ENCODE measurements at regions not wholly inside any gene's neighbourhood (a gene's known extent, or its start where the extent isn't known, plus 50 kb on each side); places are given as distances from the start of the nearest gene placed in this dataset.

DNA sequence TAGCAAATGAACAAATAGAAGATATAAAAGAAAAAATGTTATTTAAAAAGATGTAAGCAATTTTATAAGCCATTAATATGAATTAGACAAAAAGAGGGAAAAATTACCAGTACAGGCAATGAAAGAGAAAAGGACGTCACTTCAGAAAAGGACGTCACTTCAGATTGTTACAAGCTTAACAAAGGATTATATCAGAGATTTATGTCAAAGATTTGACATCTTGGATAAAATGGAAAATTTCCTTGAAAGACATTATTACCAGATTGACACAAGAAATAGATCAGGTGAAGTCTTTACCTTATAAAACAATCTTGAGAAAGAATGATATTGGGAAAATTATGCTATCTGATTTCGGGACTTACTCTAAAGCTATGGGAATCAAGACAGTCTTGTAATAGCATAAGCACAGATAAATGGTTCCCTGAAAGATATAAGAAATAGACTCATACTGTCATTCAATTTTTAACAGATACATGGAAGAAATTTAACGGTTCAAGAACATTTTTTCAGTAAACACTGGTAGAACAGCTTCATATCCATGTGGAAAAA, 625.4 kb upstream of the EDIL3 start (continued):
- TF ChIP-seq, protein P1, sequence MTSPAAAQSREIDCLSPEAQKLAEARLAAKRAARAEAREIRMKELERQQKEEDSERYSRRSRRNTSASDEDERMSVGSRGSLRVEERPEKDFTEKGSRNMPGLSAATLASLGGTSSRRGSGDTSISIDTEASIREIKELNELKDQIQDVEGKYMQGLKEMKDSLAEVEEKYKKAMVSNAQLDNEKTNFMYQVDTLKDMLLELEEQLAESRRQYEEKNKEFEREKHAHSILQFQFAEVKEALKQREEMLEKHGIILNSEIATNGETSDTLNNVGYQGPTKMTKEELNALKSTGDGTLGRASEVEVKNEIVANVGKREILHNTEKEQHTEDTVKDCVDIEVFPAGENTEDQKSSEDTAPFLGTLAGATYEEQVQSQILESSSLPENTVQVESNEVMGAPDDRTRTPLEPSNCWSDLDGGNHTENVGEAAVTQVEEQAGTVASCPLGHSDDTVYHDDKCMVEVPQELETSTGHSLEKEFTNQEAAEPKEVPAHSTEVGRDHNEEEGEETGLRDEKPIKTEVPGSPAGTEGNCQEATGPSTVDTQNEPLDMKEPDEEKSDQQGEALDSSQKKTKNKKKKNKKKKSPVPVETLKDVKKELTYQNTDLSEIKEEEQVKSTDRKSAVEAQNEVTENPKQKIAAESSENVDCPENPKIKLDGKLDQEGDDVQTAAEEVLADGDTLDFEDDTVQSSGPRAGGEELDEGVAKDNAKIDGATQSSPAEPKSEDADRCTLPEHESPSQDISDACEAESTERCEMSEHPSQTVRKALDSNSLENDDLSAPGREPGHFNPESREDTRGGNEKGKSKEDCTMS (CRISPR knock-in tag; conservative IDR thresholded peaks at IDR 0.05) = no peak
- no peak for TF ChIP-seq KDM5A (IDR thresholded peaks at IDR 0.05; ENCODE audit: borderline replicate concordance, low read length)

DNA sequence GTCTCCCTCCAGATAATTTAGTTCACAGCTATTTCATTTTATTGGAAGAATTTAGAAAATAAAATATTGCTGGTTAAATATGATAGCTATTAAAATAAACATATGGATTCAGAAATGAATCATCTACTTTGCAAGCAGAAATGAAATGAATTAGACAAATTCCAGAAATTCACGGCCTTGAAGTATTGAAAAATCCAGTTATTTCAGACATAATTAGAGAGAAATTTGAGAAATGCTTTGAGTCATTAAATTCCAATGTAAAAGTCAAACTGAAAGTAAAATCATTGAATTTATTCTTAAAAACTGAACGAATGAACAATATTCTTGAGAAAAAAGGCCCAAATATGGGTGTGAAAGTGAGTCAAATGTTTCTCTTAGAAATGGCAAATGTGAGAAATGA, 632.6 kb upstream of the EDIL3 start:
- H3K27ac ChIP-seq (ENCODE audit: extremely low read length, insufficient read depth, low read length) = no peak overlapping the region
- ChIA-PET POLR2A (no interaction called here), CTCF (ENCODE audit: low intra/inter-chr PET ratio, low total read pairs) (no interaction called here)
- FAIRE-seq (no peak), ATAC-seq (no peak), DNase-seq (ENCODE audit: low spot score) (no peak)
- BruUV-seq (replicated peaks) = no TSS peak
- intact Hi-C loops (cut with micrococcal nuclease; ENCODE audit: unreplicated experiment) = no loop called here
- no peaks in the 10 kb centered on the region for H4K20me1 ChIP-seq (ENCODE audit: insufficient read depth, low read length)
- no peaks in the 10 kb centered on the region for H3K79me2 ChIP-seq (ENCODE audit: insufficient read depth, low read length)
- 5% methylated on average over 2 of the region's 2 CpGs for WGBS (ENCODE audit: low lambda C conversion rate)
- no peaks in the 10 kb centered on the region for H3K36me3 ChIP-seq (replicated peaks in 1 of 2; ENCODE audit: control insufficient read depth in 1 of 2, insufficient read depth in 2 of 2, low read length in 2 of 2)
- no peak for TF ChIP-seq ZNF44 (CRISPR knock-in tag; IDR thresholded peaks at IDR 0.05)
- TF ChIP-seq, protein P2, sequence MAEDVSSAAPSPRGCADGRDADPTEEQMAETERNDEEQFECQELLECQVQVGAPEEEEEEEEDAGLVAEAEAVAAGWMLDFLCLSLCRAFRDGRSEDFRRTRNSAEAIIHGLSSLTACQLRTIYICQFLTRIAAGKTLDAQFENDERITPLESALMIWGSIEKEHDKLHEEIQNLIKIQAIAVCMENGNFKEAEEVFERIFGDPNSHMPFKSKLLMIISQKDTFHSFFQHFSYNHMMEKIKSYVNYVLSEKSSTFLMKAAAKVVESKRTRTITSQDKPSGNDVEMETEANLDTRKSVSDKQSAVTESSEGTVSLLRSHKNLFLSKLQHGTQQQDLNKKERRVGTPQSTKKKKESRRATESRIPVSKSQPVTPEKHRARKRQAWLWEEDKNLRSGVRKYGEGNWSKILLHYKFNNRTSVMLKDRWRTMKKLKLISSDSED (CRISPR knock-in tag; IDR thresholded peaks at IDR 0.05) = no peak
- no peak for TF ChIP-seq GZF1 (CRISPR knock-in tag; IDR thresholded peaks at IDR 0.05)
- no peak for TF ChIP-seq ZNF225 (CRISPR knock-in tag; IDR thresholded peaks at IDR 0.05)
- TF ChIP-seq, protein P3, sequence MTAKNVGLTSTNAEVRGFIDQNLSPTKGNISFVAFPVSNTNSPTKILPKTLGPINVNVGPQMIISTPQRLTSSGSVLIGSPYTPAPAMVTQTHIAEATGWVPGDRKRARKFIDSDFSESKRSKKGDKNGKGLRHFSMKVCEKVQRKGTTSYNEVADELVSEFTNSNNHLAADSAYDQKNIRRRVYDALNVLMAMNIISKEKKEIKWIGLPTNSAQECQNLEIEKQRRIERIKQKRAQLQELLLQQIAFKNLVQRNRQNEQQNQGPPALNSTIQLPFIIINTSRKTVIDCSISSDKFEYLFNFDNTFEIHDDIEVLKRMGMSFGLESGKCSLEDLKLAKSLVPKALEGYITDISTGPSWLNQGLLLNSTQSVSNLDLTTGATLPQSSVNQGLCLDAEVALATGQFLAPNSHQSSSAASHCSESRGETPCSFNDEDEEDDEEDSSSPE (CRISPR knock-in tag; IDR thresholded peaks at IDR 0.05) = no peak
- TF ChIP-seq RFX5 (IDR thresholded peaks at IDR 0.05; ENCODE audit: low read depth, low read length) = no peak
- TF ChIP-seq MATR3 (CRISPR knock-in tag; IDR thresholded peaks at IDR 0.05) = no peak
- TF ChIP-seq MEF2D (CRISPR knock-in tag; IDR thresholded peaks at IDR 0.05) = no peak
- H3K4me3 ChIP-seq (replicated peaks in 1 of 3; ENCODE audit: insufficient read depth in 1 of 3, low read depth in 2 of 3, low read length in 3 of 3) = no peak overlapping the region
- no peak overlapping the region for H3K4me2 ChIP-seq (ENCODE audit: low read depth, low read length)
- H3K27me3 ChIP-seq (ENCODE audit: control insufficient read depth in 1 of 2, insufficient read depth in 2 of 2, low read length in 2 of 2) = no peaks in the 10 kb centered on the region
- H3K4me1 ChIP-seq (ENCODE audit: insufficient read depth, low read length) = no peaks in the 10 kb centered on the region
- in situ Hi-C loops (cut with HindIII; ENCODE audit: extremely low pct_ligation_motif_present, low pct_unique_long_range_greater_than_20kb) = no loop called here
- H3K9ac ChIP-seq (ENCODE audit: insufficient read depth, low read depth, low read length) = no peak overlapping the region
- no peak overlapping the region for H2AFZ ChIP-seq (ENCODE audit: low read length)
- no peaks in the 10 kb centered on the region for H3K9me3 ChIP-seq (ENCODE audit: low read length)

Measured in HepG2 (cell line).